GM12874 (cell line): ENCODE measurements at regions not wholly inside any gene's neighbourhood (a gene's known extent, or its start where the extent isn't known, plus 50 kb on each side); places are given as distances from the start of the nearest gene placed in this dataset.
A peak's percentile ranks its signal among the peaks of the same experiment; 100 is the strongest.

Experiments used
- CTCF ChIP-seq: IDR thresholded peaks from 2 replicates; pipeline ENCODE4 v1.5.1; 2011; ENCODE audit warnings: low read depth, mild to moderate bottlenecking, control low read depth, low read length, moderate library complexity; ENCODE audit not compliant: insufficient read depth

DNA sequence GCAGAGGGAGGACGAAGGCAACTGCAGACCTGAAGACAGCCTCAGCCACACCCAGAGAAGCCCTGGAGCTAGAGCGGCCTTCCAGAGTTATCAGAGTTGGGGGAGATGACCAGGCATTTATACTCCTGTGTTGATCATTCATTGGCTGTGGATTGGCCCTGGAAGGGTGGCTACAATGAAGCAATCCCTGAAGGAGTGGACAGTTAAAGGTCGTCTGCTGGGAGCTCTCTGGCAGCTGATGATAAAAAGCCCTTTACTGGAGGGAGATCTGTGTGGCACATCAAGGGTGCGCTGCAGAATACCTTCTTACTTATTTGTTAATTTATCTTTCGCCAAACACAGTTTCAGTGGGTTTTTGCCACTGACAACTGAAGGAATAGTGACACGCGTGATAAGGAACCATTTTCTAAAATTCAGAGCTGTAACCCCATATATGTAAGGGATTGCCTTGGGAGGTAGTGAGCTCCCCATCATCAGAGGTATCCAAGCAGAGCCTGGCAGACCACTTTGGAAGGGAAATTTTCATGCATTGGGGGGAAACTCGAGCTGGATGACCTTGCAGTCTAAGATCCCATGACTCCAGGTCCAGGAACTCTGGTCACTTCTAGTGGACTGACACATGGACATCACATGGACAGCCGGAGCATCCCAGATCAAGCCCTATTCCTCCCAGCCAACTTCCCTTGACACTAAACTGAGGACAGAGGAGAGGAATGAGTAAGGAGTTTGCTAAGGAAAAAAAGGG lies 126.4 kb upstream of the GADD45A start:
- TF ChIP-seq CTCF, result no peak

DNA sequence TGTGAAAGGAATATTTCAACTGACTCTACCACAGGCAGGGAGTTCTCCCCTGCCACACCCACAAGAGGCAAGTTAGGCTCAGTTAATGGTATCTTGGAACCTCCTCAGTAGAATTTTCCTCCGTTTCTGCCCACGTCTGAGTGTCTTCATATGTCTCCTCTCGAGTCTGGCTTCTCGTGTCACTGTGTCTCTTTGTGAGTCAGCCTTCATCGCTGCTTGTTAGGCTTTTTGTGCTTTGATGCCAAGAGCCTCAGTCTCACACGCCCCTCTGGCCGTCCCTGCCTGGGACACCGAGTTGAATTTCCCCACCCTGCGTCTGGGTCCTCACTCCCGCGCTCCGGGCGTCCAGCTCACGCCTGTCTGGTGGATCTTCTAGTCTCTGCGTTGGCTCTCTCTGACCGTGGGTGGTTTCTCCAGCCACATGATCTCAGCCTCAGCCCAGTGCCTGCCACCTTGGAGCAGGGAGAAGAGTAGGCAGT lies 125.7 kb upstream of the GADD45A start:
- TF ChIP-seq CTCF, result no peak

- TF ChIP-seq CTCF, result no peak
Observed at GRCh38 chr1:67560580-67561255, 124.3 kb upstream of the GADD45A start.

- peak; percentile 86 for TF ChIP-seq CTCF
Observed at GRCh38 chr1:67561704-67562113, 123.3 kb upstream of the GADD45A start.

- TF ChIP-seq CTCF, result no peak
Observed at GRCh38 chr1:67563684-67564083, 121.3 kb upstream of the GADD45A start.

GRCh38 chr1:67564193-67564592 lies 120.8 kb upstream of the GADD45A start:
- no peak for TF ChIP-seq CTCF

DNA sequence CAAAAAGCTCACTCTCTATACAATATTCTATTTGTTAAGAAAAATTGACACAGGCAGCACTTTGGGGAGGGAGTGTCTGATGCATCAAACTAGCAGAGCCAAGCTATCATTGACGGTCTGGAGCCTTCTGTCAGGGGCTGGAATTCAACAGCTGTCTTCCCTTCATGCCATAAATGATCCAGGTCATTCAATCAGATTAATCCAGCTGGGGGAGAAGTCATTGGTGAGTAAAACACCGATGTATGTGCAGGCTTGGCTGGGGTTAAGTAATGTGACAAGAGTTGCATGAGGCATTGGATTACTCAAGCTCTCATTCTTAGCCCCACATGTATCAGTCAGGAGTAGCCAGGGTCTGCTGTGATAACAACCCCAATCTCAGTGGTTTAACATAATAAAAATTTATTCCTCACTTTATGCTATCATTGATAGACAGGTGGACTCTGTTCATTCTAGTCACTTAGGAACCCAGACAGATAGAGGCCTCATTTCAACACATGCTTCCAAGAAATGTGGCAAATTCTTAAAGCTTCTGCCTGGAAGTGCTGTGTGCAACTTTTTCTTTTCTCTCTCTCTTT lies 118.1 kb upstream of the GADD45A start:
- TF ChIP-seq CTCF, result no peak
